AG09309 (cell line): ENCODE measurements at regions not wholly inside any gene's neighbourhood (a gene's known extent, or its start where the extent isn't known, plus 50 kb on each side); places are given as distances from the start of the nearest gene placed in this dataset.

Experiments used
- DNase-seq: peaks from one replicate; pipeline ENCODE4 v3.0.0-alpha.2; 2010; ENCODE audit warnings: low read depth
- H3K4me3 ChIP-seq: 2 replicates; pipeline ENCODE4 v1.5.1; 2011; ENCODE audit warnings: mild to moderate bottlenecking, low read depth, low read length, moderate library complexity; ENCODE audit not compliant: control insufficient read depth
- CTCF ChIP-seq: IDR thresholded peaks from 2 replicates; pipeline ENCODE4 v1.5.1; 2011; ENCODE audit warnings: mild to moderate bottlenecking, low read depth, low read length, inconsistent platforms; ENCODE audit not compliant: insufficient read depth, control insufficient read depth; ENCODE audit errors: missing control alignments

- DNase-seq = no peak
- H3K4me3 ChIP-seq = no peak overlapping the region
- TF ChIP-seq CTCF = no peak
Measured at GRCh38 chr12:114274131-114274530, 131.8 kb downstream of the TBX5 start.

GRCh38 chr12:114272605-114273004 is 133.3 kb downstream of the TBX5 start:
- no peak for DNase-seq
- no peak overlapping the region for H3K4me3 ChIP-seq
- no peak for TF ChIP-seq CTCF

- TF ChIP-seq CTCF = no peak
- no peak for DNase-seq
- H3K4me3 ChIP-seq = no peak overlapping the region
Measured at GRCh38 chr12:114272071-114272470, 133.9 kb downstream of the TBX5 start.

- no peak overlapping the region for H3K4me3 ChIP-seq
- no peak for DNase-seq
- TF ChIP-seq CTCF = no peak
Measured at GRCh38 chr12:114269153-114269552, 136.8 kb downstream of the TBX5 start.

GRCh38 chr12:114266536-114266935 is 139.4 kb downstream of the TBX5 start:
- DNase-seq = no peak
- no peak for TF ChIP-seq CTCF
- no peak overlapping the region for H3K4me3 ChIP-seq

GRCh38 chr12:114265036-114265435 is 140.9 kb downstream of the TBX5 start:
- no peak for TF ChIP-seq CTCF
- H3K4me3 ChIP-seq = no peak overlapping the region
- no peak for DNase-seq

- H3K4me3 ChIP-seq = no peak overlapping the region
- DNase-seq = no peak
- TF ChIP-seq CTCF = no peak
Measured at GRCh38 chr12:114263056-114263805, 142.7 kb downstream of the TBX5 start.
